ENCODE measurements at regions not wholly inside any gene's neighbourhood (a gene's known extent, or its start where the extent isn't known, plus 50 kb on each side); places are given as distances from the start of the nearest gene placed in this dataset.

DNA sequence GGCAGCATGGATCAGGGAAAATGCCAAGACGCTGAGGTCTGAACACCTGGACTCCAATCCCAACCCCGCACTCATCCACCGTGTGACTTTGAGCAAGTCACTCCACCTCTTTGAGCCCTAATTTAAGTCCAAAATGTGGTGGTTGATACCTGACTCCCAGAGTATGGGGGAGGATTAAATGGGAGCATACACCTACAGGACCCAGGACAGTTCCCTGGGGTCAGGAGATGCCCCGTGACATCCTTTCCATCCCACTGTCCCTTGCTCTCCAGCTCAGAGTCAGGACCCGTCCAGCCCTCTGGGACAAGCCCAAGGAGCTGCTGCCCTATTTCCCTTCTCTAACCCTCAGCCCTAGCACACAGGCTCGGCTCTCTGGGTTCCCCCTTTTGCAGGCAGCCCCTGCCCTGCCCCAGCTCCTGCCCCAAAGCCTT is 276.4 kb downstream of the XXYLT1 start:
- no peak overlapping the region for H3K4me3 ChIP-seq (ENCODE audit: low read length in 2 of 2)

DNA sequence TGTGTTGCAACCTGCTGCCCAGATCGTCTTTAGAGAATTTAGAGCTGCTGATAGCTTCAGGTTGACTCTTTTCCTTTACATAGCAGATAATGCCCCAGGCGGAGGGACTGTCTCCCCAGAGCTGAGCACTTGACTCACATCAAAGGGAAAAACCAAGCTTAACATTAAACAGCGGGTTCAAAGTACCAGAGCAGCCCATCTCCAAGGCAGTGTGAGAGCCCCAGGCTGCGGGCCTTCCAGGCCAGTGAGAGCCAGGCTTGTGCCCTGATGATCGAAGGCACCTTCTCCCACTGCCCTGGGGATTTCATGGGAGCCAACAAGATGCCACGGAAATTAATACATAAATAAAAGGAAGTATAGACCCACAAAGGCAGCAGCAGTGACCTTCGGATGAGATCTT is 275.6 kb downstream of the XXYLT1 start:
- no peak overlapping the region for H3K27ac ChIP-seq (ENCODE audit: low read length)
- H3K36me3 ChIP-seq (ENCODE audit: control insufficient read depth in 2 of 2, insufficient read depth in 2 of 2, low read length in 2 of 2), result no peaks in the 10 kb centered on the region
- H3K4me3 ChIP-seq (ENCODE audit: low read length in 2 of 2), result no peak overlapping the region
- no peaks in the 10 kb centered on the region for H3K4me1 ChIP-seq (ENCODE audit: control insufficient read depth, insufficient read depth, low read length)
- H3K9me3 ChIP-seq (ENCODE audit: control insufficient read depth in 2 of 2, low read length in 2 of 2), result no peaks in the 10 kb centered on the region
- peaks cover 0 to 3% of the 10 kb centered on the region in 2 donors for H3K27me3 ChIP-seq (ENCODE audit: control insufficient read depth in 1 of 2, insufficient read depth in 2 of 2, low read length in 2 of 2)
- no peak overlapping the region for H3K9ac ChIP-seq (ENCODE audit: low read length in 2 of 2)

More for the DNA sequence above, 276.4 kb downstream of the XXYLT1 start:
- H3K36me3 ChIP-seq (ENCODE audit: control insufficient read depth in 2 of 2, insufficient read depth in 2 of 2, low read length in 2 of 2), result no peaks in the 10 kb centered on the region
- H3K9me3 ChIP-seq (ENCODE audit: control insufficient read depth in 2 of 2, low read length in 2 of 2), result no peaks in the 10 kb centered on the region
- no peak overlapping the region for H3K27ac ChIP-seq (ENCODE audit: low read length)
- H3K9ac ChIP-seq (ENCODE audit: low read length in 2 of 2), result no peak overlapping the region
- peaks cover 0 to 3% of the 10 kb centered on the region in 2 donors for H3K27me3 ChIP-seq (ENCODE audit: control insufficient read depth in 1 of 2, insufficient read depth in 2 of 2, low read length in 2 of 2)
- H3K4me1 ChIP-seq (ENCODE audit: control insufficient read depth, insufficient read depth, low read length), result no peaks in the 10 kb centered on the region

DNA sequence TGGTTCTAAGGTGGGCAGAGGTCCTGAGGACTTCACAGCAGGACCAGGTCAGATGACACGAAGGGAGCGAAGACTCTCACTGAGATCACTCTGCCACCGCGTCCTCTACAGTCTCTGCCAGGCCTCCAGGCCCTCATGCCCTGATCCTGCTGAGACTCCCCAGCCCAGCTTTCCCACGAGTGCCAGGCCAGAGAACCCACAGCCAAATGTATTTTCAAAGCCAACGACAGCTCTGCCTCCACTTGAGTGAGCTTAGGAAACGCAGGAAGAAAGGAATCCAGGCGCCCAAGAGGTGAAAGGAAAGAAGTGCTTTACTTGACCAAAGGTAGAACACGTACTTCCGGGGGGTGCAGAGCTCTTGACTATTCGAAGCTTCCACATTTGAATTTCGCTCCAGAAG is 275.0 kb downstream of the XXYLT1 start:
- H3K9me3 ChIP-seq (ENCODE audit: control insufficient read depth in 2 of 2, low read length in 2 of 2), result no peaks in the 10 kb centered on the region
- H3K4me1 ChIP-seq (ENCODE audit: control insufficient read depth, insufficient read depth, low read length), result no peaks in the 10 kb centered on the region
- H3K27me3 ChIP-seq (ENCODE audit: control insufficient read depth in 1 of 2, insufficient read depth in 2 of 2, low read length in 2 of 2), result no peaks in the 10 kb centered on the region
- H3K36me3 ChIP-seq (ENCODE audit: control insufficient read depth in 2 of 2, insufficient read depth in 2 of 2, low read length in 2 of 2), result no peaks in the 10 kb centered on the region
- H3K27ac ChIP-seq (ENCODE audit: low read length), result no peak overlapping the region
- H3K9ac ChIP-seq (ENCODE audit: low read length in 2 of 2), result no peak overlapping the region
- H3K4me3 ChIP-seq (ENCODE audit: low read length in 2 of 2), result no peak overlapping the region

DNA sequence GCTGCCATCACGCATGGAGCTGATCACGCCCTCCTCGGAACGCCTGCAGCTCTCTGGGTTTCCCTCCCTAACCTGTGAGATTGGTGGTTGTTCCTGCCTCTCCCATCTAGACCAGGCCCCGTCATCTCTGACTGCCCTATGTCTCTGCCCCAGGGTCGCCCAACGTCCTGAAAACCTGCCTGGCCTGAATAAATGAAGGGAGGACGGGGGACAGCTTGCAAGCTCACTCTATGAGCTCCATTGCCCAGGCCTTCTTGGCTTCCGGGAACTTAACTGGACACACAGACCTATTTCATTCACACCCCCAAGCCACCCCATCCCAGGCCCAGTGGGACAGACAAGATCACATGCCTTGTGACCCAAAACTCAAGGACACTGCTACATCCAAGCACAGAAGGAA is 274.2 kb downstream of the XXYLT1 start:
- Histone ChIP-seq H3K4me3 (ENCODE audit: low read length in 2 of 2) (no peak overlapping the region), H3K9ac (ENCODE audit: low read length in 2 of 2) (no peak overlapping the region), H3K9me3 (ENCODE audit: control insufficient read depth in 2 of 2, low read length in 2 of 2) (no peaks in the 10 kb centered on the region), H3K27me3 (ENCODE audit: control insufficient read depth in 1 of 2, insufficient read depth in 2 of 2, low read length in 2 of 2) (no peaks in the 10 kb centered on the region), H3K36me3 (ENCODE audit: control insufficient read depth in 2 of 2, insufficient read depth in 2 of 2, low read length in 2 of 2) (no peaks in the 10 kb centered on the region), H3K27ac (ENCODE audit: low read length) (no peak overlapping the region), H3K4me1 (ENCODE audit: control insufficient read depth, insufficient read depth, low read length) (no peaks in the 10 kb centered on the region)

DNA sequence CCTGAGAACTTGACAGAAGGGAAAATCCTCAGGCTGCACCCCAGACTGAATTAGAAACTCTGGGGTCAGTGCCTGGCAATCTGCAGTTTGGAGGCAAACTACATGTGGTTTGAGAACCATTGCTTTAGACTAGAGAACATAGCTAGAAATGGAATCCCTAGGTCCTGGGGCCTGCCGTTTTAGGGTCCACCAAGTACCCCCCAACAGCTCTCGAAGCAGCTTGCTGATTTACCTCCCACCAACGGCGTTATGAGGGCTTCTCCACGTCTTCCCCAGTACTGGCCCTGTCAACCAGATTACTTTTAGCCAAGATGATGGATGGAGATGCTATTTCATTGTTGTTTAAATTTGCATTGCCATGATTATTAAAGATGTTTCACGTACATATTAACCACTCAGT is 272.5 kb downstream of the XXYLT1 start:
- no peak overlapping the region for H3K9ac ChIP-seq (ENCODE audit: low read length in 2 of 2)
- H3K36me3 ChIP-seq (ENCODE audit: control insufficient read depth in 2 of 2, insufficient read depth in 2 of 2, low read length in 2 of 2), result no peaks in the 10 kb centered on the region
- peaks cover 11% of the 10 kb centered on the region for H3K4me1 ChIP-seq (ENCODE audit: control insufficient read depth, insufficient read depth, low read length)
- no peak overlapping the region for H3K4me3 ChIP-seq (ENCODE audit: low read length in 2 of 2)
- no peak overlapping the region for H3K27ac ChIP-seq (ENCODE audit: low read length)
- H3K9me3 ChIP-seq (ENCODE audit: control insufficient read depth in 2 of 2, low read length in 2 of 2), result no peaks in the 10 kb centered on the region
- peaks cover 0 to 3% of the 10 kb centered on the region in 2 donors for H3K27me3 ChIP-seq (ENCODE audit: control insufficient read depth in 1 of 2, insufficient read depth in 2 of 2, low read length in 2 of 2)

DNA sequence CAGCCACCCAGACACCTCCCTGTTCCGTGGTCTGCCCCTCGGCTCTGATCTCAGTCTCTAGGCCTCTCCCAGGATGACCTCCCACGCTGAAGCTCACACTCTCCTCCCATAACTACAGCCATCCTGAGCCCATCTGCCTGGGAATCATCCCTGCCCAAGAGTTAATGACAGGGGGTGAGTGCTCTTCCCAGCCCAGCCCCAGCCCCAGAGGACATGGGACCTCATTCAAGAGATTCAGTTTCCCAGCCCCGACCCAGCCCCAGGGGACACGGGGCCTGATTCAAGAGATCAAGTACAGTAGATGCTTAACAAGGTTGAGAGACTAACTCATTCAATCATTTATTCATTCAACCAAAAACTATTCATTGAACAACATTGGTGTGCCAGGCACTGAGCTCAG is 272.0 kb downstream of the XXYLT1 start:
- Histone ChIP-seq H3K9me3 (ENCODE audit: control insufficient read depth in 2 of 2, low read length in 2 of 2) (no peaks in the 10 kb centered on the region), H3K27ac (ENCODE audit: low read length) (no peak overlapping the region), H3K4me1 (ENCODE audit: control insufficient read depth, insufficient read depth, low read length) (peaks cover 11% of the 10 kb centered on the region), H3K36me3 (ENCODE audit: control insufficient read depth in 2 of 2, insufficient read depth in 2 of 2, low read length in 2 of 2) (no peaks in the 10 kb centered on the region), H3K4me3 (ENCODE audit: low read length in 2 of 2) (no peak overlapping the region), H3K27me3 (ENCODE audit: control insufficient read depth in 1 of 2, insufficient read depth in 2 of 2, low read length in 2 of 2) (peaks cover 0 to 3% of the 10 kb centered on the region in 2 donors), H3K9ac (ENCODE audit: low read length in 2 of 2) (no peak overlapping the region)

DNA sequence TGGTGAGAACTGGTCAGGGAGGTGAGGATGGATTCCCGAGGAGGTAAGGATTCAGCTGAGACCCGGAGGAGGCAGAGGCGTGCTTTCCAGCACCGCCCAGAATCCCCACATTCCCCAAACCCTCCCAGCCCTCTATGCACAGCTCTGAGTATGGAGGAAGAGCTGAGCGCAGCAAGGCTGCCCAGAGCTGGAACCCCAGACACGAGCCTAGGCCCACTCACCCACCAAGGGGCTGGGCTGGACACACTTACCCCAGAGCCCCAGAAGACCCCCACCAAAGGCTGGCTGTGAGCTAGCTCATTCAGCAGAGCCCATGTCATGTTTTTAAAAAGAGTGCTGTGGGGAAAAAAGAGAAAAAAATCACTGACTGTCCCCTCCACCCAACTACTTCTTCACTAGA is 271.5 kb downstream of the XXYLT1 start:
- peaks cover 0 to 3% of the 10 kb centered on the region in 2 donors for H3K27me3 ChIP-seq (ENCODE audit: control insufficient read depth in 1 of 2, insufficient read depth in 2 of 2, low read length in 2 of 2)

DNA sequence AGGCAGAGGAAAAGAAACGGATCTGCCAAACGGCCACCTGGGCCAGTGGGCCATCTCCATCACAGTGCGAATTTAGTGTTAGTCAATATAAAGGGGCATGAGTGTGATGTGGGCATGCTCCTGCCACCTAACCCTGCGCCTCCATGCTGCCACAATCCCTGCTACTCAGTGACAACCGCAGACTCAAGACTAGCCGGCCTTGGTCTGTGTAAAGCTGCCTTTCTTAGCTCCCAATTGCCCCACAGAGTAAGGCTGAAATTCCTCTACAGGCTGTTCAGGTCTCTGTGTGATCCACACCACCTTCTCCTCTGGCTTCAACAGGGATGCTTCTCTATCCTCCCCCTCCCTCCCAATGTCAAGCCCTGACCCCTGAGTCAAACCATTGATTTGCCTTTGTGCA is 269.7 kb downstream of the XXYLT1 start:
- Histone ChIP-seq H3K36me3 (ENCODE audit: control insufficient read depth in 2 of 2, insufficient read depth in 2 of 2, low read length in 2 of 2) (no peaks in the 10 kb centered on the region), H3K27me3 (ENCODE audit: control insufficient read depth in 1 of 2, insufficient read depth in 2 of 2, low read length in 2 of 2) (peaks cover 0 to 3% of the 10 kb centered on the region in 2 donors), H3K9ac (ENCODE audit: low read length in 2 of 2) (no peak overlapping the region), H3K4me1 (ENCODE audit: control insufficient read depth, insufficient read depth, low read length) (peaks cover 11% of the 10 kb centered on the region), H3K27ac (ENCODE audit: low read length) (no peak overlapping the region), H3K9me3 (ENCODE audit: control insufficient read depth in 2 of 2, low read length in 2 of 2) (no peaks in the 10 kb centered on the region), H3K4me3 (ENCODE audit: low read length in 2 of 2) (no peak overlapping the region)

More for the DNA sequence above, 271.5 kb downstream of the XXYLT1 start:
- Histone ChIP-seq H3K27ac (ENCODE audit: low read length) (no peak overlapping the region), H3K4me1 (ENCODE audit: control insufficient read depth, insufficient read depth, low read length) (peaks cover 11% of the 10 kb centered on the region), H3K9ac (ENCODE audit: low read length in 2 of 2) (no peak overlapping the region), H3K4me3 (ENCODE audit: low read length in 2 of 2) (no peak overlapping the region), H3K9me3 (ENCODE audit: control insufficient read depth in 2 of 2, low read length in 2 of 2) (no peaks in the 10 kb centered on the region), H3K36me3 (ENCODE audit: control insufficient read depth in 2 of 2, insufficient read depth in 2 of 2, low read length in 2 of 2) (no peaks in the 10 kb centered on the region)

DNA sequence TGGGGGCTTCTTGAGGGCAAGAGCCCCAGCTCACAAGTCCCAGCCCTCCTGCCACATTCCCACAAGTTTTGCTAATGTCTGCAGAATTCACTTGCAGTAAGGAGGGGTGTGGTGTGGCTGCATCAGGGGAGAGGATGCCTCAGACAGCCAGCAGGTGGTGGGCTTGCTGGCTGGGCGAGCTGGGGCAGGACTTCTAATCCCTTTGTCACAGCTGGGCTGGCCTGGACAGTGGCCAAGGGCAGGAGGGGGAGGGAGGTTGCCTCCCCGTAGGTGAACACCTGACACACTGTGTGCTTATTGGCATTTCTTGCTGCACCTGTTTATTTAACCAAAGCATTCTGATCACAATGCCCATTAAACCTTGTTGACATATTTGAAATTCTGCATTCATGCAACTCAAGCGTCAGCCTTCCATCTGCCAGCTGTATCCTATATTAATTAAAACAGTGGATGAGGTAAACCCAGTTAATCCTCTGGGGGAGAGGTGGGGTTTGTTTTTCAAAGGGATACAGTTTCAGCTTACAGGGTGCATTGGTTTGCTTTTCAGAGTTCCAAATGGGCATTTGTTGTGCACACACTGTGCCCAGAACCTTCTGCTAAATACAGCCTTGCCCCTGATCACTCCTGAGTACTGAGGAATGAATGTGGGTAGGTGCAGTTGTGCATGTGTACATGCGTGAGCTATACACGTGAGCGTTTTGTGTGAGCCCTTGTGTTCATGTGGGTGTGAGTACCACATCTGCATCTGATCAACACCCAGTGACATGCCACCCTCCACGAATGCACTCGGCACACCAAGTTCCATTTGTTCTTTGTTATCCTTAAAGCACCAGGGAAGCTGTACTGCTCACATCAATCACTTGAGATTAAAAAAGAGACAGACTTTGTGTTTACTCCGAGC is 268.7 kb downstream of the XXYLT1 start:
- Histone ChIP-seq H3K27me3 (ENCODE audit: control insufficient read depth in 1 of 2, insufficient read depth in 2 of 2, low read length in 2 of 2) (peaks cover 0 to 3% of the 10 kb centered on the region in 2 donors), H3K4me1 (ENCODE audit: control insufficient read depth, insufficient read depth, low read length) (peaks cover 11% of the 10 kb centered on the region), H3K9me3 (ENCODE audit: control insufficient read depth in 2 of 2, low read length in 2 of 2) (no peaks in the 10 kb centered on the region), H3K4me3 (ENCODE audit: low read length in 2 of 2) (no peak overlapping the region), H3K27ac (ENCODE audit: low read length) (no peak overlapping the region), H3K36me3 (ENCODE audit: control insufficient read depth in 2 of 2, insufficient read depth in 2 of 2, low read length in 2 of 2) (no peaks in the 10 kb centered on the region), H3K9ac (ENCODE audit: low read length in 2 of 2) (no peak overlapping the region)

DNA sequence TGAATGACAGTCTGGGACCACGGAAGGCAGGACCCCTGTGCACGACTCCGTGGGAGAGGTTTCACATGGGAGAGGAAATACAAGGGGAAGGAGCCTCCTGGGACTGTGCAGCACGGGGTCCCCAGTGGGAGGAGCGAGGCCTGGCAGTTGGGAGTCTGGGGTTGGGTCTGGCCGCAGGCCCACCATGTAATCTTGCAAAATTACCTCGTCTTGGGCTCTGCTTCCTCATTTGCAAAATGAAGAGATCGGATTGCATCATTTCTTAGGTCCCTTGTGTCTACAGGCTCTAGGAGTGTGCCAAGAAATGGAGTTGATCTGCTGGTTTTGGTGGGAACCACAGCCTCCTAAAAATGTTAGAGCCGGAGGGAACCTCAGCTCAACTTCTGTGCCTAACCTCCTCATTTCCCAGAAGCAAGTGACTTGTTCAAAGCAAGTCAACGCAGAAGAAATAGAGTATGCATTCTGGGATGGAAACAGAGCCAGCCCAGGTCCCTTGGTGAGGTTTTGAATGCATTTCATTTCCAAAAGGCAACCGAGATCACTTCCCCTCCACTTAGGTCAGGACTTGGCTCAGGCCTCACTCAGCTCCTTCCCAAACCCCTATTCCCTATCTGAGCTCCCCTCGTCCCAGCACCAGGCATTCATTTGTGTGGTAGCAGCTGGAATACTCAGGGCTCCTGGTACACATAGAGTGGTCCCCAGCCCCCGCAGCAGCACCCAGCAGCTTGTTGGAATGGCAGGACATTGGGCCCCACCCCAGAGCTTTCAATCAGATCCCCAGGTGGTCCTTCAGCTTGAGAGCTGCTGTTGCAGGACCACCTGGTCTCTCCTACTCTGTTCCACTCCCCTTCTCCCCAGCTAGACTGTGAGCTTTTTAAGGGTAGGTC is 267.7 kb downstream of the XXYLT1 start:
- H3K27ac ChIP-seq (ENCODE audit: low read length), result no peak overlapping the region
- H3K27me3 ChIP-seq (ENCODE audit: control insufficient read depth in 1 of 2, insufficient read depth in 2 of 2, low read length in 2 of 2), result peaks cover 0 to 3% of the 10 kb centered on the region in 2 donors
- H3K9me3 ChIP-seq (ENCODE audit: control insufficient read depth in 2 of 2, low read length in 2 of 2), result no peaks in the 10 kb centered on the region
- H3K9ac ChIP-seq (ENCODE audit: low read length in 2 of 2), result no peak overlapping the region
- peak overlapping the region in 1 of 2 donors; percentile 44 for H3K4me3 ChIP-seq (ENCODE audit: low read length in 2 of 2)
- no peaks in the 10 kb centered on the region for H3K36me3 ChIP-seq (ENCODE audit: control insufficient read depth in 2 of 2, insufficient read depth in 2 of 2, low read length in 2 of 2)
- H3K4me1 ChIP-seq (ENCODE audit: control insufficient read depth, insufficient read depth, low read length), result peaks cover 11% of the 10 kb centered on the region
